Neural cell (in vitro differentiated cells): ENCODE measurements at regions not wholly inside any gene's neighbourhood (a gene's known extent, or its start where the extent isn't known, plus 50 kb on each side); places are given as distances from the start of the nearest gene placed in this dataset.

Experiments used
- EP300 ChIP-seq: fragments of 450-650 bp; conservative IDR thresholded peaks from 2 replicates; pipeline ENCODE4 v1.6.1; 2014; ENCODE audit warnings: antibody characterized with exemption, mild to moderate bottlenecking, moderate library complexity; ENCODE audit not compliant: poor library complexity, severe bottlenecking
- EZH2 ChIP-seq: fragments of 200-600, 300-800 bp; shearing (Covaris generic), sonication (generic); IDR thresholded peaks from 2 replicates; pipeline ENCODE4 v1.6.1; 2014; ENCODE audit warnings: antibody characterized with exemption, low read length, borderline replicate concordance, mild to moderate bottlenecking; ENCODE audit not compliant: insufficient read depth, poor library complexity, severe bottlenecking
- MXI1 ChIP-seq: fragments of 450-650 bp; conservative IDR thresholded peaks from 2 replicates; pipeline ENCODE4 v1.6.1; 2014; ENCODE audit warnings: antibody characterized with exemption, mild to moderate bottlenecking; ENCODE audit not compliant: poor library complexity, severe bottlenecking
- POLR2AphosphoS5 ChIP-seq: IDR thresholded peaks from 2 replicates; pipeline ENCODE4 v1.6.1; 2012
- RAD21 ChIP-seq: fragments of 450-650 bp; conservative IDR thresholded peaks from 2 replicates; pipeline ENCODE4 v1.6.1; 2014; ENCODE audit warnings: antibody characterized with exemption, mild to moderate bottlenecking, moderate library complexity
- TAF1 ChIP-seq: IDR thresholded peaks from 2 replicates; pipeline ENCODE4 v1.6.1; 2012; ENCODE audit warnings: low read depth
- TF ChIP-seq, protein P1 (sequence below): IDR thresholded peaks from 2 replicates; pipeline ENCODE4 v1.6.1; 2012; ENCODE audit warnings: borderline replicate concordance
- TF ChIP-seq, protein P2 (sequence below): fragments of 450-650 bp; IDR thresholded peaks from 2 replicates; pipeline ENCODE4 v1.5.1; 2014; ENCODE audit warnings: antibody characterized with exemption, mild to moderate bottlenecking, moderate library complexity; ENCODE audit not compliant: poor library complexity, severe bottlenecking

DNA sequence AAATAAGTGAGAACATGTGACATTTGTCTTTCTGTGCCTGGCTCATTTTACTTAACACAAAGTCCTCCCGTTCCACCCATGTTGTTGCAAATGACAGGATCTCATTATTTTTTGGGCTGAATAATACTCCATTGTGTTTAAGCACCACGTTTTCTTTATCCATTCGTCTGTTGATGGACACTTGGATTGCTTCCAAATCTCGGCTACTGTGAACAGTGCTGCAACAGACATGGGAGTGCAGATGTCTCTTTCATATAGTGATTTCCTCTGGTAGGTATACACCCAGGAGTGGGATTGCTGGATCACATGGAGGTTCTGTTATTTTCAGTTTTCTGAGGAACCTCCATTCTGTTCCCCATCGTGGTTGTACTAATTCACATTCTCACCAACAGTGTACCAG is 264.4 kb upstream of the GALNT17 start:
- TF ChIP-seq POLR2AphosphoS5: no peak
- TF ChIP-seq, protein P1, sequence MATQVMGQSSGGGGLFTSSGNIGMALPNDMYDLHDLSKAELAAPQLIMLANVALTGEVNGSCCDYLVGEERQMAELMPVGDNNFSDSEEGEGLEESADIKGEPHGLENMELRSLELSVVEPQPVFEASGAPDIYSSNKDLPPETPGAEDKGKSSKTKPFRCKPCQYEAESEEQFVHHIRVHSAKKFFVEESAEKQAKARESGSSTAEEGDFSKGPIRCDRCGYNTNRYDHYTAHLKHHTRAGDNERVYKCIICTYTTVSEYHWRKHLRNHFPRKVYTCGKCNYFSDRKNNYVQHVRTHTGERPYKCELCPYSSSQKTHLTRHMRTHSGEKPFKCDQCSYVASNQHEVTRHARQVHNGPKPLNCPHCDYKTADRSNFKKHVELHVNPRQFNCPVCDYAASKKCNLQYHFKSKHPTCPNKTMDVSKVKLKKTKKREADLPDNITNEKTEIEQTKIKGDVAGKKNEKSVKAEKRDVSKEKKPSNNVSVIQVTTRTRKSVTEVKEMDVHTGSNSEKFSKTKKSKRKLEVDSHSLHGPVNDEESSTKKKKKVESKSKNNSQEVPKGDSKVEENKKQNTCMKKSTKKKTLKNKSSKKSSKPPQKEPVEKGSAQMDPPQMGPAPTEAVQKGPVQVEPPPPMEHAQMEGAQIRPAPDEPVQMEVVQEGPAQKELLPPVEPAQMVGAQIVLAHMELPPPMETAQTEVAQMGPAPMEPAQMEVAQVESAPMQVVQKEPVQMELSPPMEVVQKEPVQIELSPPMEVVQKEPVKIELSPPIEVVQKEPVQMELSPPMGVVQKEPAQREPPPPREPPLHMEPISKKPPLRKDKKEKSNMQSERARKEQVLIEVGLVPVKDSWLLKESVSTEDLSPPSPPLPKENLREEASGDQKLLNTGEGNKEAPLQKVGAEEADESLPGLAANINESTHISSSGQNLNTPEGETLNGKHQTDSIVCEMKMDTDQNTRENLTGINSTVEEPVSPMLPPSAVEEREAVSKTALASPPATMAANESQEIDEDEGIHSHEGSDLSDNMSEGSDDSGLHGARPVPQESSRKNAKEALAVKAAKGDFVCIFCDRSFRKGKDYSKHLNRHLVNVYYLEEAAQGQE: no peak
- TF ChIP-seq, protein P2, sequence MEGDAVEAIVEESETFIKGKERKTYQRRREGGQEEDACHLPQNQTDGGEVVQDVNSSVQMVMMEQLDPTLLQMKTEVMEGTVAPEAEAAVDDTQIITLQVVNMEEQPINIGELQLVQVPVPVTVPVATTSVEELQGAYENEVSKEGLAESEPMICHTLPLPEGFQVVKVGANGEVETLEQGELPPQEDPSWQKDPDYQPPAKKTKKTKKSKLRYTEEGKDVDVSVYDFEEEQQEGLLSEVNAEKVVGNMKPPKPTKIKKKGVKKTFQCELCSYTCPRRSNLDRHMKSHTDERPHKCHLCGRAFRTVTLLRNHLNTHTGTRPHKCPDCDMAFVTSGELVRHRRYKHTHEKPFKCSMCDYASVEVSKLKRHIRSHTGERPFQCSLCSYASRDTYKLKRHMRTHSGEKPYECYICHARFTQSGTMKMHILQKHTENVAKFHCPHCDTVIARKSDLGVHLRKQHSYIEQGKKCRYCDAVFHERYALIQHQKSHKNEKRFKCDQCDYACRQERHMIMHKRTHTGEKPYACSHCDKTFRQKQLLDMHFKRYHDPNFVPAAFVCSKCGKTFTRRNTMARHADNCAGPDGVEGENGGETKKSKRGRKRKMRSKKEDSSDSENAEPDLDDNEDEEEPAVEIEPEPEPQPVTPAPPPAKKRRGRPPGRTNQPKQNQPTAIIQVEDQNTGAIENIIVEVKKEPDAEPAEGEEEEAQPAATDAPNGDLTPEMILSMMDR: no peak
- TF ChIP-seq EZH2: no peak
- TF ChIP-seq RAD21: no peak
- TF ChIP-seq TAF1: no peak
- TF ChIP-seq EP300: no peak
- no peak for TF ChIP-seq MXI1
